Endometrial microvascular endothelial cells (primary cell): ENCODE measurements at regions not wholly inside any gene's neighbourhood (a gene's known extent, or its start where the extent isn't known, plus 50 kb on each side); places are given as distances from the start of the nearest gene placed in this dataset.
"Not testable (repeated sequence)": the region's sequence is repeated elsewhere in the genome, so short reads cannot be mapped to it uniquely, and the experiment has no call there.

Experiments used
- in situ Hi-C: cut with HindIII; loops from 2 replicates; pipeline ENCODE4 v1.10.0; 2017; ENCODE audit warnings: low sequenced_read_pairs, low pct_unique_long_range_greater_than_20kb; ENCODE audit errors: inconsistent ontology term

DNA sequence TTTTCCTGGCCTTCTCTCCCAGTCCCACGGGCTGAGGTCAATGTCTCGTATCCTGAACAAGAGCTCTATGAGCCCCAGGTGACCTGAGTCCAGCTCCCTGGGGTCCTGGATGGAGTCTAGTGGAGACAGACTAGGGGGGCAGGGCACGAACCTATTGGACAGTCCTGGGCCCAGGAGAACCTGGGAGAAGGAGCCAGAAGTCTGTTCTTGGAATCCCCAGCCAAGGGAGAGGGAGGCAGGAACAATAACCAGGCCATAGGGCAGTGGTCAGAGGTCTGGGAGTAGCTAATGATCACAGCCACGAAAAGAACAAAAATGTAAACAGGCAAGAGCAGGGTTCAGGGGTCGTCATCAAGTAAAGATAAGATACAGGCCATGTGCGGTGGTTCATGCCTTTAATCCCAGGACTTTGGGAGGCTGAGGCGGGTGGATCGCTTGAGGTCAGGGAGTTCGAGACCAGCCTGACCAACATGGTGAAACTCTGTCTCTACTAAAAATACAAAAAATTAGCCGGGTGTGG is 60.8 kb downstream of the COPRS start:
- in situ Hi-C loops = no loop called here

GRCh38 chr17:31795941-31796340 is 63.1 kb downstream of the COPRS start:
- in situ Hi-C loops = not testable (repeated sequence)

- in situ Hi-C loops = no loop called here
Measured at GRCh38 chr17:31794111-31794510, 64.9 kb downstream of the COPRS start.

- in situ Hi-C loops = not testable (repeated sequence)
Measured at GRCh38 chr17:31793634-31794033, 65.4 kb downstream of the COPRS start.

- in situ Hi-C loops = no loop called here
Measured at GRCh38 chr17:31792007-31792585, 66.9 kb downstream of the COPRS start.

DNA sequence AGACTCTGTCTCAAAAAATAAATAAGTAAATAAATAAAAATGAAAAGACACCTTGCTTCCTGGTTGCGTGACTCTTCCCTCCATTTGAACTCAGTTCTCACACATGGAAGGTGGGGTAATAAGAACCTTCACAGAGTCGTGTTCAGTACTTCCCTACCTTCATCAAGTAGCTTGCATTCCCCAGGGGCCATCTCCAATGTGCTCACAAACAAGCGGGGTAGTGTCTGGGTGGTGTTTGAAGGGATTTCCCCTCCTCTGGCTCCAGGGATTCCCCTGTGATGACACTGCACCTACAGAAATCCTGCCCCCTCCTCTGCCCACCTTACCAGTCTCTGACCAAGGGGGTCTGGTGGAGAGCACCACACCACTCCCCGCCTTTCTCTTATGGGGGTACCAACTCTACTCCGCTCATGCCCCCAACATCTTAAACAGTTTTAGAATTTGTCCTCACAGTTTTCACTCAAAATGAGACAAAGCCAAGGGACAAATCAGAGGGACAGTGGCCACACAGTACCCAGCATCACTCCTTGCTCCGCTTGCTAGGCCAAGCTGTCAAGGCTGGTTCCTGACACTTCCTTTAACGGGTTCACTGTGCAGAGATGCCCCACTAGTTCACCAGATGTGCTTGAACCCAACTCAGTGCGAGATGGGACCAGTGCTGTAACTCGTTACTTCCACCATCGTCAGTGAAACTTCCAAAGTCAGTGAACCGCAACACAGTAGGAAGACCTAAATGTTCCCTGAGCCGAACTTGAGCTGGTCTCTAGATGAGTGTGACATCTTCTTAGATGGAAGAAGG is 69.1 kb downstream of the COPRS start:
- in situ Hi-C loops = no loop called here

DNA sequence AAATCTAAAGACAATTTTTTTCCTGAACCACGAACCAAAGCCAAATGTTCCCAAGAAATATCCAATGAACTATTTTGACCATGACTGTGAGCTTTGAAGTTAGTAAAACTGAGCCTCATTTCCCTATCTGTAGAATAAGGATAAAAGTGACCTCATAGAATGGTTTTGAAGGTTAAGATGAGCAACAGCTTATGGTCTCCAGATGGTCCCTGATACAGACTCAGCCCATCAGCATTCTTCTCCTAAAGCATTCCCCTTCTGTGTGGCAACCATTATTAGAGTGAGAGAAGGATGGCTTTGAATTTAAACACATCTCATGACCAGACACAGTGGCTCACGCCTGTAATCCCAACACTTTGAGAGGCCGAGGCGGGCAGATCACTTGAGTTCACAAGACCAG is 70.1 kb downstream of the COPRS start:
- in situ Hi-C loops = no loop called here

DNA sequence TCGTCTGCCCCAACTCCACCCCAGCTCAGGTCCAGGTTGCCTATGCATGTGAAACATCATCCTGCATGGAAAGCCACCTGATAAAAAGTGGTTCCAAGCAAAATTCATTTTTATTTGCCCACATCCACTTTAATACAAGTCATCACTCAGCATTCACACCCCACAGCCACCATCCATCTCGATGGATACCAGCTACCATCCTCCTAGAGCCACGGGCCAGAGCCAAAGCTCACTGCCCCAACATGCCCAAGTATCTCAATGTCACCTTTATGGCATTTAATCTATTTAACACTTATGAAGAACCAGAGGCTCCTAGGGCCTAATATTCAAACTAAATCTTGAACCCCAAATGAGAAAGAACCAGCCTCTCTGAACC is 70.5 kb downstream of the COPRS start:
- in situ Hi-C loops = no loop called here

- in situ Hi-C loops = no loop called here
Measured at GRCh38 chr17:31787857-31788570, 71.0 kb downstream of the COPRS start.

- in situ Hi-C loops = no loop called here
Measured at GRCh38 chr17:31786796-31787481, 72.1 kb downstream of the COPRS start.

DNA sequence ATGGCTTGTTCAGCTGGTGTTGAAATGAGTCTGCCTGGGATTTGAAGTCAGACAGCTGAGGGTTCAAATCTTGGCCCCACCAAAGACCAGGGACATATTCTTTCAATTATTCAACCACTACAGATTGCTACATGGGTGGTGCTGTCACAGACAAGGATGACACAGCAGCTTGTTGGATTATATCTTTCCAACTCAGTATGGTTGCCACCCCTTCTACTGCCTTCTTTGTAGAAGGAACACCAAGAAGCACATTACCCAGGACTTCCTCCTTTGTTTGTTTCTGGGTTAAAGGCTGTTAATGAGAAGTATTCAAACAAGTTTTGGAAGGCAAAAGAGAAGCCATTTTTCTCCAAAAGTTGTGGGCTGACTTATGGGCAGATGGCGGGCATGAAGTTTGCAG is 78.6 kb downstream of the COPRS start:
- in situ Hi-C loops = no loop called here

DNA sequence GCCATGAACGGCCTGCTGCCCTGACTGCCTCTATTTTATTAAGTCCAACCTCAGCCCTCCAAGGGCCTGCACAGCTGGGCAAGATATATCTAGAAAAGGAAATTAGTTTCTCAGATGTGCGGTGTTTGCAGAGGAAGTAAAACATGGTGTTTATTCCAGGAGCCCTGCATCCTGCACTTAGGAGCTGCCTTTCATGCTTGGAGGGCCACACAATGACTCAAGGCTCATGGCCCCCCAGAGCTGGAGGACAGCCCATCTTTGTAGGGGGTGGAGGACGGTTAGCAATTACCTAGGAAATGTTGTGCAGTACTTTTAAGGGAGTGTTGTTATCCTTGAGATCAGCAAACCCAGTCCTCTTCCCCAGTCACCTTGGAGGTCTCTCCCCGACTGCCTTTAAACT is 80.5 kb downstream of the COPRS start:
- in situ Hi-C loops = no loop called here

DNA sequence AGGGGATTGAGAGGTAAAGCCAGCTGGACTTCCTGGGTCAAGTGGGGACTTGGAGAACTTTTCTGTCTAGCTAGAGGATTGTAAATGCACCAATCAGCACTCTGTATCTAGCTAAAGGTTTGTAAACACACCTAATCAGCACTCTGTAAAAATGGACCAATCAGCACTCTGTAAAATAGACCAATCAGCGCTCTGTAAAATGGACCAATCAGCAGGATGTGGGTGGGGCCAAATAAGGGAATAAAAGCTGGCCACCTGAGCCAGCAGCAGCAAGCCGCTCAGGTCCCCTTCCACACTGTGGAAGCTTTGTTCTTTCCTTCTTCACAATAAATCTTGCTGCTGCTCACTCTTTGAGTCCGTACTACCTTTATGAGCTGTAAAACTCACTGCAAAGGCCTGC is 87.7 kb downstream of the COPRS start:
- in situ Hi-C loops = not testable (repeated sequence)

DNA sequence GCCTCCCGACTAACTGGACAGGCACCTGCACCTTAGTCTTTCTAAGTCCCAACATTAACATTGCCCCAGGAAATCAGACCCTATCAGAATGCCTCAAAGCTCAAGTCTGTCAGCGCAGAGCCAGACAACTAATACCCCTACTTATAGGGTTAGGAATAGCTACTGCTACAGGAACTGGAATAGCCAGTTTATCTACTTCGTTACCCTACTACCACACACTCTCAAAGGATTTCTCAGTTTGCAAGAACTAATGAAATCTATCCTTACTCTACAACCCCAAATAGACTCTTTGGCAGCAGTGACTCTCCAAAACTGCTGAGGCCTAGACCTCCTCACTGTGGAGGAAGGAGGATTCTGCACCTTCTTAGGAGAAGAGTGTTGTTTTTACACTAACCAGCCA is 88.5 kb downstream of the COPRS start:
- in situ Hi-C loops = not testable (repeated sequence)

DNA sequence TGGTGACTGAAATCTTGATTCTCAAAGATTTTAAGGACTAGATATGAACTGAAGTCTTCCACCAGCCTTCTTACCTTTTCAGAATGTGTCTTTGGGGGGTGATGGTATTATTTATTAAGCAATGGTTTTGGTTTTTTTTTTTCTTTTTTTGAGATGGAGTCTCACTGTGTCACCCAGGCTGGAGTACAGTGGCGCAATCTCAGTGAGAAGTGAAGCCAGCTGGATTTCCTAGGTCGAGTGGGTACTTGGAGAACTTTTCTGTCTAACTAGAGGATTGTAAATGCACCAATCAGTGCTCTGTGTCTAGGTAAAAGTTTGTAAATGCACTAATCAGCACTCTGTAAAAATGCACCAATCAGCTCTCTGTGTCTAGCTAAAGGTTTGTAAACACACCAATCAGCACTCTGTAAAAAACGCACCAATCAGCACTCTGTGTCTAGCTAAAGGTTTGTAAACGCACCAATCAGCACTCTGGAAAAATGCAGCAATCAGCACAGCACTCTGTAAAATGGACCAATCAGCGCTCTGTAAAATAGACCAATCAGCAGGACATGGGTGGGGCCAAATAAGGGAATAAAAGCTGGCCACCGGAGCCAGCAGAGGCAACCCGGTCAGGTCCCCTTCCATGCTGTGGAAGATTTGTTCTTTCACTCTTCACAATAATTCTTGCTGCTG is 97.1 kb downstream of the COPRS start:
- in situ Hi-C loops = not testable (repeated sequence)

DNA sequence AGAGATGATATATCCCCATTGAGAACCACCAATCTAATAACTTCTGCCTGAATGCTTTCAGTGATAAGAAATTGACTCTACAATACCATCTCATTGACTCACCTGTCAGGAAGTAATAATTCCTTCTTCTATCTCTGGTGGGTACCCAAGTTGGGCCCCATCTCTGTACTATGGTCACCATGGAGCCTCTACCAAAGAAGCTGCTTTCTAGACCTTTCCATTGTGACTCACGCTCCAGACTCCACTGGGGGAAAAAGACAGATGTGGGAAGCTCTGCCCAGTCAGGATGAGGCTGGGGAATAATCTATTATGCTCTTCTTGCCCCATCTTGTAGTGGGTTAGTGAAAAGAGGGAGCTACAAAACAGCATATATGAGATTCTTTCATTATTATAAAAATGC is 100.4 kb downstream of the COPRS start:
- in situ Hi-C loops = loop anchor here (10.0 kb wide), 1 partner anchor 46 kb away; no protein-coding TSS in a partner anchor

- in situ Hi-C loops = loop anchor here (10.0 kb wide), 1 partner anchor 48 kb away; no protein-coding TSS in a partner anchor
Measured at GRCh38 chr17:31757097-31757496, 101.9 kb downstream of the COPRS start.

DNA sequence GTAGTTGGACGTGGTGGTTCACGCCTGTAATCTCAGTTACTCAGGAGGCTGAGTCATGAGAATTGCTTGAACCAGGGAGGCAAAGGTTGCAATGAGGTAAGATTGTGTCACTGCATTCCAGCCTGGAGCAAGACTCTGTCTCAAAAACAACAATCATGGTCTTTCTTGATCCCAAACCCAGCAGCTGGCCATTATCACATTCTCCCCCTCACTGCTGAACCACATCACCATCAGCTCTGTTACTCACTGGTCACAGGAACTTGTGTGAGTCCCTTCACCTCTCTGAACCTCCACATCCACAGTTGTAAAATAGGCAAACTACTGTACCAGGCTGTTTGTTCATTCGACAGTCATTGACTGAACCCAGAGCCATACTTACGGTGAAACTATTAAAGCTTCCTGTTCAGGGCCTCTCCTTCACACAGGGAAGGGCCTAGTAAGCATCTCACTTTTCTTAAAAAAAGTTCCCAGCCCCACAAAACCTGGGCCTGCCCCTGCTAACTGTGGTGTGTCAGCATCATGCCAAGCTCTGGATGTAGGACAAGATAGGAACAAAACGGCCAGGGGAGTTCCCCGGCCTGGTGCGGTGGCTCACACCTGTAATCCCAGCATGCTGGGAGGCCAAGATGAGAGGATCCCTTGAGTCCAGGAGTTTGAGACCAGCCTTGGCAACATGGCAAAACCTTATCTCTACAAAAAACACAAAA is 104.7 kb downstream of the COPRS start:
- in situ Hi-C loops = loop anchor here (10.0 kb wide), 1 partner anchor 50 kb away; no protein-coding TSS in a partner anchor
